Colonic mucosa (tissue), 4 donors: ENCODE measurements at regions not wholly inside any gene's neighbourhood (a gene's known extent, or its start where the extent isn't known, plus 50 kb on each side); places are given as distances from the start of the nearest gene placed in this dataset.

Experiments
- DNase-seq: peaks from one replicate; pipeline ENCODE4 v3.0.0-alpha.2; 2020
- H3K27ac ChIP-seq: fragments of 200-600 bp; one replicate; pipeline ENCODE4 v1.8.0; 2021
- H3K27me3 ChIP-seq: fragments of 200-600 bp; one replicate; pipeline ENCODE4 v1.8.0; 2021
- H3K36me3 ChIP-seq: fragments of 200-600 bp; one replicate; pipeline ENCODE4 v1.8.0; 2021
- H3K4me1 ChIP-seq: fragments of 200-600 bp; one replicate; pipeline ENCODE4 v1.8.0; 2021; ENCODE audit warnings: mild to moderate bottlenecking
- H3K4me3 ChIP-seq: fragments of 200-600 bp; one replicate; pipeline ENCODE4 v1.8.0; 2021
- H3K9ac ChIP-seq, 2 donors: one replicate each; pipeline ENCODE4 v1.7.0; 2013; ENCODE audit warnings: control low read depth in 2 of 2, low read depth in 2 of 2, low read length in 2 of 2
- H3K9me3 ChIP-seq: fragments of 200-600 bp; one replicate; pipeline ENCODE4 v1.8.0; 2021
- CTCF ChIP-seq: fragments of 200-600 bp; IDR thresholded peaks from one replicate; pipeline ENCODE4 v1.8.0; 2022; ENCODE audit warnings: antibody characterized with exemption, mild to moderate bottlenecking
- intact Hi-C: fragments of 100-400 bp; cut with DNase I; formaldehyde crosslinking; loops from one replicate; pipeline ENCODE4 v1.14.1; 2022
- donor health status: healthy.
- donor health status: DM: no; HTN: no; CAD: no.
- donor health status: DM: no; HTN: no; CAD: no.

GRCh38 chr5:125023673-125024072 lies 277.2 kb upstream of the ZNF608 start:
- H3K27me3 ChIP-seq: no peaks in the 10 kb centered on the region
- H3K9ac ChIP-seq: no peak overlapping the region
- H3K27ac ChIP-seq: no peak overlapping the region
- H3K9me3 ChIP-seq: no peaks in the 10 kb centered on the region
- intact Hi-C loops: no loop called here
- H3K4me3 ChIP-seq: no peak overlapping the region
- H3K4me1 ChIP-seq: no peaks in the 10 kb centered on the region
- TF ChIP-seq CTCF: no peak
- H3K36me3 ChIP-seq: no peaks in the 10 kb centered on the region
- DNase-seq: no peak

GRCh38 chr5:125026867-125027731 lies 280.7 kb upstream of the ZNF608 start:
- TF ChIP-seq CTCF: no peak
- DNase-seq: peak; percentile 54
- H3K27ac ChIP-seq: no peak overlapping the region

GRCh38 chr5:125032286-125032685 lies 285.8 kb upstream of the ZNF608 start:
- H3K4me1 ChIP-seq: no peaks in the 10 kb centered on the region
- intact Hi-C loops: no loop called here
- no peak for TF ChIP-seq CTCF

More at GRCh38 chr5:125026867-125027731, 280.7 kb upstream of the ZNF608 start:
- Histone ChIP-seq H3K9ac (no peak overlapping the region), H3K4me1 (no peaks in the 10 kb centered on the region), H3K36me3 (no peaks in the 10 kb centered on the region), H3K27me3 (no peaks in the 10 kb centered on the region), H3K4me3 (no peak overlapping the region), H3K9me3 (no peaks in the 10 kb centered on the region)
- intact Hi-C loops: no loop called here

GRCh38 chr5:125033602-125034001 lies 287.2 kb upstream of the ZNF608 start:
- DNase-seq: no peak
- no peak overlapping the region for H3K27ac ChIP-seq
- TF ChIP-seq CTCF: no peak
- no peaks in the 10 kb centered on the region for H3K9me3 ChIP-seq
- no peaks in the 10 kb centered on the region for H3K27me3 ChIP-seq
- H3K4me3 ChIP-seq: no peak overlapping the region
- no peaks in the 10 kb centered on the region for H3K4me1 ChIP-seq
- intact Hi-C loops: no loop called here
- H3K9ac ChIP-seq: no peak overlapping the region
- H3K36me3 ChIP-seq: no peaks in the 10 kb centered on the region

More at GRCh38 chr5:125032286-125032685, 285.8 kb upstream of the ZNF608 start:
- Histone ChIP-seq H3K9me3 (no peaks in the 10 kb centered on the region), H3K36me3 (no peaks in the 10 kb centered on the region), H3K27me3 (no peaks in the 10 kb centered on the region), H3K4me3 (no peak overlapping the region), H3K9ac (no peak overlapping the region), H3K27ac (no peak overlapping the region)
- DNase-seq: no peak

GRCh38 chr5:125034331-125034730 lies 287.9 kb upstream of the ZNF608 start:
- no peak for TF ChIP-seq CTCF
- H3K9ac ChIP-seq: no peak overlapping the region
- intact Hi-C loops: no loop called here
- no peaks in the 10 kb centered on the region for H3K4me1 ChIP-seq
- DNase-seq: peak; percentile 68
- H3K27ac ChIP-seq: no peak overlapping the region
- H3K36me3 ChIP-seq: no peaks in the 10 kb centered on the region
- H3K4me3 ChIP-seq: no peak overlapping the region
- no peaks in the 10 kb centered on the region for H3K27me3 ChIP-seq
- H3K9me3 ChIP-seq: no peaks in the 10 kb centered on the region
